RWPE2 (cell line): ENCODE measurements at regions not wholly inside any gene's neighbourhood (a gene's known extent, or its start where the extent isn't known, plus 50 kb on each side); places are given as distances from the start of the nearest gene placed in this dataset.

Experiments
- ATAC-seq: fragments of 200-7000 bp; cut with Tn5 transposase; 3 replicates; pipeline ENCODE4 v1.9.1; 2021; ENCODE audit warnings: low read depth
- DNase-seq: peaks from one replicate; pipeline ENCODE4 v3.0.0-alpha.2; 2020; ENCODE audit warnings: low spot score
- H3K27ac ChIP-seq: fragments of 450-650 bp; 2 replicates; pipeline ENCODE4 v1.5.1; 2017; ENCODE audit warnings: mild to moderate bottlenecking; ENCODE audit not compliant: poor library complexity, severe bottlenecking
- H3K27me3 ChIP-seq: fragments of 250-450 bp; sonication (Bioruptor Pico); 2 replicates; pipeline ENCODE4 v1.5.1; 2021; ENCODE audit warnings: mild to moderate bottlenecking, moderate library complexity; ENCODE audit not compliant: insufficient read depth, poor library complexity, severe bottlenecking
- H3K36me3 ChIP-seq: fragments of 250-450 bp; sonication (Bioruptor Pico); 2 replicates; pipeline ENCODE4 v1.5.1; 2020; ENCODE audit warnings: low read depth, mild to moderate bottlenecking, moderate library complexity
- H3K4me1 ChIP-seq: fragments of 250-450 bp; sonication (Bioruptor Pico); 2 replicates; pipeline ENCODE4 v1.5.1; 2021; ENCODE audit warnings: mild to moderate bottlenecking, moderate library complexity; ENCODE audit not compliant: insufficient read depth, poor library complexity, severe bottlenecking
- H3K4me3 ChIP-seq: fragments of 250-450 bp; sonication (Bioruptor Pico); 2 replicates; pipeline ENCODE4 v1.5.1; 2021; ENCODE audit warnings: mild to moderate bottlenecking, moderate library complexity; ENCODE audit not compliant: severe bottlenecking
- H3K9me3 ChIP-seq: fragments of 250-450 bp; sonication (Bioruptor Pico); 2 replicates; pipeline ENCODE4 v1.5.1; 2021; ENCODE audit warnings: mild to moderate bottlenecking, moderate library complexity; ENCODE audit not compliant: severe bottlenecking
- TF ChIP-seq, protein P1 (sequence below): fragments of 450-650 bp; IDR thresholded peaks from one replicate; pipeline ENCODE4 v1.5.1; 2017; ENCODE audit warnings: mild to moderate bottlenecking, moderate library complexity; ENCODE audit not compliant: poor library complexity, severe bottlenecking

DNA sequence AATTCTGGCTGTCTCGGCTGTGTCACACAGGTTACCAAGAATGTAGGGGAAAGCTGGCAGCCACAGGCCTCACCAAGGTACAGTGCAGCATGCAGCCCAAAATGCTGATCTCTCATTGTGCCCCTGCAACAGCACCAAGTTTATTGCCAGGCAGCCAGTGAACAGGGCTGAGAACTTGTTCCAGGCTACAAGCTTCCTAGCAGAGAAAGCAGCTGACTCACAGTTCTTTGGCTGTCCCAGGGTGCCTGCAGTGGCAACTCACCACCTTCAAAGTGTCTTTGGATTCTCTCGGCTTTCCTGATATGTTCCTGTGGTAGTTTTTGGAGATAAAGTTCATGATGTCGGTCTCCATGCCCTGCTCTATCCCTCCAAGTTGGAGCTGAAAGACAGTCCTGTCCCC, 719.1 kb upstream of the ANO3 start:
- TF ChIP-seq, protein P1, sequence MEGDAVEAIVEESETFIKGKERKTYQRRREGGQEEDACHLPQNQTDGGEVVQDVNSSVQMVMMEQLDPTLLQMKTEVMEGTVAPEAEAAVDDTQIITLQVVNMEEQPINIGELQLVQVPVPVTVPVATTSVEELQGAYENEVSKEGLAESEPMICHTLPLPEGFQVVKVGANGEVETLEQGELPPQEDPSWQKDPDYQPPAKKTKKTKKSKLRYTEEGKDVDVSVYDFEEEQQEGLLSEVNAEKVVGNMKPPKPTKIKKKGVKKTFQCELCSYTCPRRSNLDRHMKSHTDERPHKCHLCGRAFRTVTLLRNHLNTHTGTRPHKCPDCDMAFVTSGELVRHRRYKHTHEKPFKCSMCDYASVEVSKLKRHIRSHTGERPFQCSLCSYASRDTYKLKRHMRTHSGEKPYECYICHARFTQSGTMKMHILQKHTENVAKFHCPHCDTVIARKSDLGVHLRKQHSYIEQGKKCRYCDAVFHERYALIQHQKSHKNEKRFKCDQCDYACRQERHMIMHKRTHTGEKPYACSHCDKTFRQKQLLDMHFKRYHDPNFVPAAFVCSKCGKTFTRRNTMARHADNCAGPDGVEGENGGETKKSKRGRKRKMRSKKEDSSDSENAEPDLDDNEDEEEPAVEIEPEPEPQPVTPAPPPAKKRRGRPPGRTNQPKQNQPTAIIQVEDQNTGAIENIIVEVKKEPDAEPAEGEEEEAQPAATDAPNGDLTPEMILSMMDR = no peak
- peaks cover 2% of the 10 kb centered on the region for H3K27me3 ChIP-seq
- ATAC-seq (no peak), DNase-seq (no peak)
- H3K9me3 ChIP-seq = no peaks in the 10 kb centered on the region
- no peaks in the 10 kb centered on the region for H3K4me1 ChIP-seq
- H3K27ac ChIP-seq = no peak overlapping the region
- H3K36me3 ChIP-seq = no peaks in the 10 kb centered on the region
- H3K4me3 ChIP-seq = no peak overlapping the region

DNA sequence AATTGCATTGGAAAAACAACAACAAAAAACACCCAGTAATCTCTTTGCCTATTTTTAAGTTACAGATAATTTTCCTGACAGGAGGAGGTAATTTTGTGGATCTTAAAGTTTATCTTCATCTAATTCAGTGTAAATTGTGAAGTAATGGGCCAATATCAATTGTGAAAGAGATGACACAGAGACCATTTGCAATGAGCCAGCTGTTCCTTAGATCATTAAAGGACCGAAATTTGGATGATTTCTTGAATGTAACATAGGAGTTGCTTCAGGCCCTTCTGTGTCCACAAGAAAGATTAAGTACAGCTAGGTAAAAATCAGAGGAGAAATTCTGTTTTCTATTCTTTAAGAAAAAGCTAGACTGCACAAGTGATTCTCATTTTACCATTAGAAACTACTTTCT, 718.5 kb upstream of the ANO3 start:
- H3K9me3 ChIP-seq = no peaks in the 10 kb centered on the region

DNA sequence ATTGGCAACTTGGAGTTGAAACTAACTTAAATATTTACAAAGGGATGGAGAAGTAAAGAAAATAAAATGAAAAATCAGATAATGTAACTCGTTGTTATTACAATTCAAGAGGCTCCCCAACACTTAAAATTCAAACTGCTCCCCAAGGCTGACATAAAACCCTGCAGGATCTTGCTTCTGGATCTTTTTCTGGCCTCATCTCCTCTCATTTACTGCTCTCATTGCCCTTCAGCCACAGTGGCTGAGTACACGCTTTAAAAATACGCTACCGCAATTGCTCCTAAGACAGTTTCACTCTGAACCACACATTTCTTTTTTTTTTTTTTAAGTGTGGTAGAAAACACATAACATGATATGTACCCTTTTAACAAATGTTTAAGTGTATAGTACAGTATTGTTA, 718.1 kb upstream of the ANO3 start:
- no peaks in the 10 kb centered on the region for H3K9me3 ChIP-seq
- no peak for DNase-seq
- peaks cover 2% of the 10 kb centered on the region for H3K27me3 ChIP-seq
- H3K27ac ChIP-seq = no peak overlapping the region
- ATAC-seq = no peak
- no peaks in the 10 kb centered on the region for H3K4me1 ChIP-seq
- no peaks in the 10 kb centered on the region for H3K36me3 ChIP-seq
- H3K4me3 ChIP-seq = no peak overlapping the region
- TF ChIP-seq, protein P1 = no peak

More for the DNA sequence above, 718.5 kb upstream of the ANO3 start:
- DNase-seq = no peak
- TF ChIP-seq, protein P1 = no peak
- Histone ChIP-seq H3K27me3 (peaks cover 2% of the 10 kb centered on the region), H3K27ac (no peak overlapping the region), H3K4me3 (no peak overlapping the region), H3K4me1 (no peaks in the 10 kb centered on the region), H3K36me3 (no peaks in the 10 kb centered on the region)
- ATAC-seq = no peak

DNA sequence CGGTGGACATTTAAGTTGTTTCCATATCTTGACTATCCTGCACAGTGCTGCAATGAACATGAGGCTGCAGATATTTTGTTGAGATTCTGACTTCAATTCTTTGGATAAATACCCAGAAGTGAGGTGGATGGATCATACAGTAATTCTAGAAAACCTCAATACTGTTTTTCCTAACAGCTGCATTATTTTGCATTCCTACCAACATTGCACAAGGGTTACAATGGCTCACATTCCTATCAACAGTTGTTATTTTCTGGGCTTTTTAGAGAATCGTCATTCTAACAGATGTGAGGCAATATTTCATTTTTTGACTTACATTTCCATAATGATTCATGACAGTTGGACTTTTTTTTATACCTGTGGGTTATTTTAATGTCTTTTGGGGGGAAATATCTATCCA, 716.9 kb upstream of the ANO3 start:
- DNase-seq (no peak), ATAC-seq (no peak)
- TF ChIP-seq, protein P1 = no peak
- Histone ChIP-seq H3K4me1 (no peaks in the 10 kb centered on the region), H3K36me3 (no peaks in the 10 kb centered on the region), H3K4me3 (no peak overlapping the region), H3K27me3 (peaks cover 2% of the 10 kb centered on the region), H3K27ac (no peak overlapping the region), H3K9me3 (no peaks in the 10 kb centered on the region)

DNA sequence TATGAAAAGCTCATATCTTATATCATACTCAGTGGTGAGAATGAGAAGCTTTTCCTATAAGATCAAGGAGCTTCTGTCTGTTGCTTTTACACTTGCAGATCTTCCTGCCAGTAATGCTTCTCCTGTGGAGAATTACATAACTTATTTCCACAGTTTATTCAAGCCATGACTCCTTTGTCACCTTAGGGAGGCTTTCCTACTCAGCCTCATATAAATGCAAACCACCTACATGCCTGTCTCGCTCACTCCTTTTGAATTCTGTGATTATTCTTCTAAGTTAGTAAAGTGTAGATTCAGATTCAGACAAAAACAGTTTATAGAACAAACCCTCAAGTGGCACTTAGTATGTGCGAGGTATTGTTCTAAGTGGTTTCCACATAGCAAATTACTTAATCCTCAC, 716.1 kb upstream of the ANO3 start:
- Histone ChIP-seq H3K27me3 (peaks cover 2% of the 10 kb centered on the region), H3K27ac (no peak overlapping the region), H3K4me1 (no peaks in the 10 kb centered on the region), H3K4me3 (no peak overlapping the region), H3K36me3 (no peaks in the 10 kb centered on the region), H3K9me3 (no peaks in the 10 kb centered on the region)
- DNase-seq (no peak), ATAC-seq (no peak)
- TF ChIP-seq, protein P1 = no peak
